PC-3 (cell line): ENCODE measurements at regions not wholly inside any gene's neighbourhood (a gene's known extent, or its start where the extent isn't known, plus 50 kb on each side); places are given as distances from the start of the nearest gene placed in this dataset.

ENCODE experiments used
- ATAC-seq: fragments of 200-7000 bp; cut with Tn5 transposase; 2 replicates; pipeline ENCODE4 v1.9.1; 2020; ENCODE audit warnings: mild to moderate bottlenecking, moderate library complexity
- BruUV-seq: library from RNA; stranded (reverse); fragments of 400-500 nt; replicated peaks from 2 replicates; lab custom pipeline; 2021; lab: Mats Ljungman, UMichigan
- CTCF ChIA-PET: fragments of 300-600 bp; sonication (Branson Sonifier 250); formaldehyde crosslinking; loops from one replicate; lab custom pipeline; 2022; ENCODE audit warnings: antibody characterized with exemption; lab: Charles Lee
- POLR2A ChIA-PET: fragments of 300-600 bp; sonication (Branson Sonifier 250); formaldehyde crosslinking; loops from one replicate; lab custom pipeline; 2022; ENCODE audit warnings: antibody characterized with exemption; ENCODE audit not compliant: unreplicated experiment; lab: Charles Lee
- DNase-seq: peaks from one replicate; pipeline ENCODE4 v3.0.0-alpha.2; 2015
- H2AFZ ChIP-seq: fragments of 300-600 bp; sonication (generic); 2 replicates; pipeline ENCODE4 v1.6.0; 2016; ENCODE audit warnings: antibody characterized with exemption, low read length
- H3F3A ChIP-seq: fragments of 300-600 bp; sonication (generic); one replicate; pipeline ENCODE4 v1.6.0; 2017; ENCODE audit warnings: antibody characterized with exemption, low read length, control low read depth, mild to moderate bottlenecking; ENCODE audit not compliant: unreplicated experiment
- H3K27ac ChIP-seq: fragments of 300-600 bp; sonication (generic); 2 replicates; pipeline ENCODE4 v1.5.1; 2016; ENCODE audit warnings: mild to moderate bottlenecking, low read length
- H3K27me3 ChIP-seq: fragments of 300-600 bp; sonication (generic); 2 replicates; pipeline ENCODE4 v1.6.1; 2016; ENCODE audit warnings: low read length, mixed read lengths
- H3K36me3 ChIP-seq: fragments of 300-600 bp; sonication (generic); 2 replicates; pipeline ENCODE4 v1.6.1; 2016; ENCODE audit warnings: low read depth, mixed run types, low read length, mixed read lengths
- H3K4me1 ChIP-seq: fragments of 300-600 bp; sonication (generic); 2 replicates; pipeline ENCODE4 v1.5.1; 2016; ENCODE audit warnings: low read length; ENCODE audit not compliant: insufficient read depth
- H3K4me2 ChIP-seq: fragments of 300-600 bp; sonication (generic); 2 replicates; pipeline ENCODE4 v1.6.0; 2016; ENCODE audit warnings: low read length
- H3K4me3 ChIP-seq: fragments of 300-600 bp; sonication (generic); 2 replicates; pipeline ENCODE4 v1.5.1; 2016; ENCODE audit warnings: mild to moderate bottlenecking, low read length, mixed read lengths
- H3K79me2 ChIP-seq: fragments of 300-600 bp; sonication (generic); 2 replicates; pipeline ENCODE4 v1.6.1; 2017; ENCODE audit warnings: low read length, mixed read lengths
- H3K9ac ChIP-seq: fragments of 300-600 bp; sonication (generic); 2 replicates; pipeline ENCODE4 v1.6.0; 2016; ENCODE audit warnings: mild to moderate bottlenecking, low read length
- H3K9me2 ChIP-seq: fragments of 300-600 bp; sonication (generic); replicated peaks from 2 replicates; pipeline ENCODE4 v1.6.1; 2016; ENCODE audit warnings: mixed run types, low read length, mixed read lengths
- H3K9me3 ChIP-seq: fragments of 300-600 bp; sonication (generic); 2 replicates; pipeline ENCODE4 v1.6.1; 2016; ENCODE audit warnings: low read length, mixed read lengths
- H4K20me1 ChIP-seq: fragments of 300-600 bp; sonication (generic); 2 replicates; pipeline ENCODE4 v1.6.1; 2016; ENCODE audit warnings: low read length, mixed read lengths
- CTCF ChIP-seq: fragments of 300-600 bp; sonication (generic); conservative IDR thresholded peaks from 2 replicates; pipeline ENCODE4 v1.5.1; 2017; ENCODE audit warnings: antibody characterized with exemption, low read depth, mild to moderate bottlenecking, low read length
- EZH2 ChIP-seq: fragments of 300-600 bp; sonication (generic); IDR thresholded peaks from one replicate; pipeline ENCODE4 v1.6.1; 2017; ENCODE audit warnings: antibody characterized with exemption, mild to moderate bottlenecking, low read length; ENCODE audit not compliant: unreplicated experiment
- EZH2phosphoT487 ChIP-seq: fragments of 300-600 bp; sonication (generic); IDR thresholded peaks from 2 replicates; pipeline ENCODE4 v1.6.1; 2018; ENCODE audit warnings: mild to moderate bottlenecking, antibody characterized with exemption, low read length, borderline replicate concordance
- intact Hi-C: fragments of 100-400 bp; cut with micrococcal nuclease; formaldehyde crosslinking; loops from 2 replicates; pipeline ENCODE4 v1.9.0; 2023

- H3F3A ChIP-seq = no peaks in the 10 kb centered on the region
- no peaks in the 10 kb centered on the region for H3K9me3 ChIP-seq
- no peaks in the 10 kb centered on the region for H3K27me3 ChIP-seq
- no peaks in the 10 kb centered on the region for H3K4me1 ChIP-seq
- BruUV-seq = no TSS peak
- ATAC-seq (no peak), DNase-seq (no peak)
- no peaks in the 10 kb centered on the region for H3K79me2 ChIP-seq
- POLR2A ChIA-PET = no interaction called here
- CTCF ChIA-PET = no interaction called here
- no peak overlapping the region for H3K4me3 ChIP-seq
- no peaks in the 10 kb centered on the region for H3K36me3 ChIP-seq
- H4K20me1 ChIP-seq = no peaks in the 10 kb centered on the region
- no peak overlapping the region for H3K4me2 ChIP-seq
- no peak overlapping the region for H3K27ac ChIP-seq
- H2AFZ ChIP-seq = no peak overlapping the region
- no peaks in the 10 kb centered on the region for H3K9me2 ChIP-seq
- TF ChIP-seq CTCF (no peak), EZH2 (no peak), EZH2phosphoT487 (no peak)
- H3K9ac ChIP-seq = no peak overlapping the region
- intact Hi-C loops = no loop called here
Measured at GRCh38 chr4:123520325-123520724, 123.7 kb downstream of the SPRY1 start.

GRCh38 chr4:123522081-123522480, 125.5 kb downstream of the SPRY1 start:
- Histone ChIP-seq H3K27me3 (no peaks in the 10 kb centered on the region), H3K4me2 (no peak overlapping the region), H2AFZ (no peak overlapping the region), H3K4me1 (no peaks in the 10 kb centered on the region), H3K9me2 (no peaks in the 10 kb centered on the region), H4K20me1 (no peaks in the 10 kb centered on the region), H3K79me2 (no peaks in the 10 kb centered on the region), H3K4me3 (no peak overlapping the region), H3K27ac (no peak overlapping the region), H3F3A (no peaks in the 10 kb centered on the region), H3K36me3 (no peaks in the 10 kb centered on the region), H3K9ac (no peak overlapping the region), H3K9me3 (no peaks in the 10 kb centered on the region)
- no peak for ATAC-seq
- no TSS peak for BruUV-seq
- ChIA-PET POLR2A (no interaction called here), CTCF (interaction anchor here (0.7 kb wide), 1 partner anchor 262 kb away, joined by 3 read pairs; no protein-coding TSS in a partner anchor)
- intact Hi-C loops = no loop called here
- DNase-seq = no peak
- TF ChIP-seq EZH2 (no peak), EZH2phosphoT487 (no peak), CTCF (no peak)

GRCh38 chr4:123522646-123523045, 126.1 kb downstream of the SPRY1 start:
- TF ChIP-seq CTCF (no peak), EZH2 (no peak), EZH2phosphoT487 (no peak)
- ChIA-PET POLR2A (no interaction called here), CTCF (no interaction called here)
- ATAC-seq (no peak), DNase-seq (no peak)
- no peak overlapping the region for H2AFZ ChIP-seq
- H3K9ac ChIP-seq = no peak overlapping the region
- H3K79me2 ChIP-seq = no peaks in the 10 kb centered on the region
- no peaks in the 10 kb centered on the region for H3K4me1 ChIP-seq
- H3K4me3 ChIP-seq = no peak overlapping the region
- H3K27me3 ChIP-seq = no peaks in the 10 kb centered on the region
- no peaks in the 10 kb centered on the region for H3K9me2 ChIP-seq
- no peaks in the 10 kb centered on the region for H4K20me1 ChIP-seq
- H3K4me2 ChIP-seq = no peak overlapping the region
- H3K27ac ChIP-seq = no peak overlapping the region
- no peaks in the 10 kb centered on the region for H3K9me3 ChIP-seq
- no peaks in the 10 kb centered on the region for H3F3A ChIP-seq
- no TSS peak for BruUV-seq
- intact Hi-C loops = no loop called here
- no peaks in the 10 kb centered on the region for H3K36me3 ChIP-seq
